Memory B cell (primary cell): ENCODE measurements at regions not wholly inside any gene's neighbourhood (a gene's known extent, or its start where the extent isn't known, plus 50 kb on each side); places are given as distances from the start of the nearest gene placed in this dataset.
A peak's percentile ranks its signal among the peaks of the same experiment; 100 is the strongest.

Source experiments
- ATAC-seq: fragments of 150-1000 bp; cut with Tn5 transposase; 2 replicates; pipeline ENCODE4 v1.10.0; 2021; ENCODE audit warnings: low read depth, mild to moderate bottlenecking, moderate library complexity
- DNase-seq, 2 donors: peaks; one replicate each; pipeline ENCODE4 v3.0.0; 2022; ENCODE audit warnings: low spot score in 2 of 2
- H3K27ac Mint-ChIP-seq: one replicate; pipeline ENCODE4 v1.8.0; 2022; ENCODE audit warnings: mild to moderate bottlenecking, moderate library complexity, mixed read lengths
- H3K27me3 Mint-ChIP-seq: one replicate; pipeline ENCODE4 v1.8.0; 2022; ENCODE audit warnings: mixed read lengths
- H3K36me3 Mint-ChIP-seq: one replicate; pipeline ENCODE4 v1.8.0; 2022; ENCODE audit warnings: mild to moderate bottlenecking, mixed read lengths
- H3K4me1 Mint-ChIP-seq: one replicate; pipeline ENCODE4 v1.8.0; 2022; ENCODE audit warnings: mixed read lengths
- H3K4me3 Mint-ChIP-seq: one replicate; pipeline ENCODE4 v1.8.0; 2022; ENCODE audit warnings: mild to moderate bottlenecking, moderate library complexity, mixed read lengths
- H3K9me3 Mint-ChIP-seq: one replicate; pipeline ENCODE4 v1.8.0; 2022; ENCODE audit warnings: mixed read lengths

- Mint-ChIP-seq H3K36me3 (no peaks in the 10 kb centered on the region), H3K4me3 (no peak overlapping the region), H3K9me3 (no peaks in the 10 kb centered on the region), H3K27me3 (peaks cover 2% of the 10 kb centered on the region), H3K4me1 (no peaks in the 10 kb centered on the region), H3K27ac (no peak overlapping the region)
- ATAC-seq (no peak), DNase-seq (no peak)
These were observed 234.1 kb upstream of the ATP10A start for GRCh38 chr15:26097216-26097615.

DNA sequence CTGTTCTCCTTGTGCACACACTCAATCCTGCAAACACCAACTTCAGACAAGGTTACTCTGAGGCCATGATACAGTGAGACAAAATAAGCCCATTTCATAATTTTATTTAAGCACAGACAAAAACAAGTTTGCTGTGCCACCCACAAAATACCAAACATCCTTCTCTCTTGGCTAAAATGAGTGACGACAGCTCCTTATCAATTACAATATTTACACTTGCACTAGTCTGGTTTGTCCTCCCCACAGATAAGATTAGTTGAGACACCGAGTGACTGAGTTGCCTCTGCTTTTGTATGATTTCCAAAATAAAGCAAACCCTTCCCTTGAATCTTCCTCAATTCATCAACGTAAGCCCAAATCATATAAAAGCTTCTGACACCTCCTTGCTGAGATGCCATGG lies 233.5 kb upstream of the ATP10A start:
- Mint-ChIP-seq H3K9me3 (no peaks in the 10 kb centered on the region), H3K27me3 (no peaks in the 10 kb centered on the region), H3K4me3 (no peak overlapping the region), H3K4me1 (no peaks in the 10 kb centered on the region), H3K36me3 (no peaks in the 10 kb centered on the region), H3K27ac (no peak overlapping the region)
- no peak for ATAC-seq
- DNase-seq: no peak

GRCh38 chr15:26095710-26096330 lies 232.7 kb upstream of the ATP10A start:
- Mint-ChIP-seq H3K4me3 (no peak overlapping the region), H3K9me3 (no peaks in the 10 kb centered on the region), H3K27me3 (no peaks in the 10 kb centered on the region), H3K4me1 (no peaks in the 10 kb centered on the region), H3K27ac (no peak overlapping the region), H3K36me3 (no peaks in the 10 kb centered on the region)
- DNase-seq: no peak
- ATAC-seq: no peak

DNA sequence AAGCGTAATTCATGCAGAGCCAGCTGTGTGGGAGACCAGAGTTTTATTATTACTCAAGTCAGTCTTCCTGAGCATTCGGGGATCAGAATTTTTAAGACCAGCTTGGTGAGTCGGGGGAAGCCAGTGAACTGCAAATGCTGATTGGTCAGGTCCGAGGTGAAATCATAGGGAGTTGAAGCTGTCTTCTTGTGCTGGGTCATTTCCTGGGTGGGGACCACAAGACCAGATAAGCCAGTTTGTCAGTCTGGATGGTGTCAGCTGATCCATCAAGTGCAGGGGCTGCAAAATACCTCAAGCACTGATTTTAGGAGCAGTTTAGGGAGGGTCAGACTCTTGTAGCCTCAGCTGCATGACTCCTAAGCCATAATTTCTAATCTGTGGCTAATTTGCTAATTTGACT lies 228.1 kb upstream of the ATP10A start:
- no peak for ATAC-seq
- no peaks in the 10 kb centered on the region for H3K4me1 Mint-ChIP-seq
- no peaks in the 10 kb centered on the region for H3K36me3 Mint-ChIP-seq
- H3K4me3 Mint-ChIP-seq: no peak overlapping the region
- no peaks in the 10 kb centered on the region for H3K9me3 Mint-ChIP-seq
- no peaks in the 10 kb centered on the region for H3K27me3 Mint-ChIP-seq
- DNase-seq: no peak
- H3K27ac Mint-ChIP-seq: no peak overlapping the region

DNA sequence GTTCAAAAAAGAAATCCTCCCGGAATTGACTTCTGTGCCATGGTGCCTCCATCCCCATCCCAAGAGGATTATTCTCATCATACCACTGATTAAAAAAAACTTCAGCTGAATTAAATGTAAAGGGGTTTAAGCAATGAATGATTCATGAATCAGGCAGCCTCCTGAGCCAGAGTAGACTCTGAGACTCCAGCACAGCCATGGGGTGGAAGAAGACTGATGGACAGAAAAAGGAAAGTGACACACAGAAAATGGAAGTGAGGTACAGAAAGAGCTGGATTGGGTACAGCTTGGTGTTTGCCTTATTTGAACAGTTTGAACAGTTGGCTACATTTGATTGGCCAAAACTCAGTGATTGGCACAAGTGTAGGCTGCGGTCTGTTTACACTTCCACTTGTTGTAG lies 224.8 kb upstream of the ATP10A start:
- Mint-ChIP-seq H3K36me3 (no peaks in the 10 kb centered on the region), H3K27ac (no peak overlapping the region), H3K27me3 (no peaks in the 10 kb centered on the region), H3K9me3 (no peaks in the 10 kb centered on the region), H3K4me3 (no peak overlapping the region), H3K4me1 (peaks cover 2% of the 10 kb centered on the region)
- no peak for ATAC-seq
- DNase-seq: no peak

GRCh38 chr15:26087395-26087794 lies 224.3 kb upstream of the ATP10A start:
- Mint-ChIP-seq H3K4me3 (no peak overlapping the region), H3K4me1 (peaks cover 4% of the 10 kb centered on the region), H3K27ac (no peak overlapping the region), H3K27me3 (no peaks in the 10 kb centered on the region), H3K36me3 (no peaks in the 10 kb centered on the region), H3K9me3 (no peaks in the 10 kb centered on the region)
- DNase-seq (no peak), ATAC-seq (no peak)

DNA sequence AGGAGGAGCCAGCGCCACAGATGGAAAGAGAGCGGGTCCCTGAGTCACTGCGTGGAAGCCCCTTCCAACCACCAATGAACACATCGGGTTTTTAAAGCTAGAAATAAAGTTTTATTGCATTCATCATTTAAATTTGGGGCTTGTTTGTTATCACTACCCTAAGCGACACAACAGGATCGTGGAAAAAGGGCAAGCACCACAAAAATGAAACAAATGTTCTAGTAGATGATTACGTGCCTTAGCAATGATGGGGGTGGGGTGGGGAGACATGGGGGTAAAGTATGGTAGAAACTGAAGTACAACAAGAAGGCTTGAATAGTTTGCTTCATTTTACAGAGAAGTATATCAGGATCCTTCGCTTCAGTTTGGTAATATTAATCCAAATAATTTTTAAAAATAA lies 221.6 kb upstream of the ATP10A start:
- ATAC-seq (no peak), DNase-seq (no peak)
- H3K9me3 Mint-ChIP-seq: no peaks in the 10 kb centered on the region

GRCh38 chr15:26083896-26084295 lies 220.8 kb upstream of the ATP10A start:
- Mint-ChIP-seq H3K4me1 (peaks cover 21% of the 10 kb centered on the region), H3K9me3 (no peaks in the 10 kb centered on the region), H3K27ac (no peak overlapping the region), H3K36me3 (no peaks in the 10 kb centered on the region), H3K4me3 (no peak overlapping the region), H3K27me3 (no peaks in the 10 kb centered on the region)
- ATAC-seq (no peak), DNase-seq (no peak)

More for the DNA sequence above, 221.6 kb upstream of the ATP10A start:
- Mint-ChIP-seq H3K27me3 (no peaks in the 10 kb centered on the region), H3K36me3 (no peaks in the 10 kb centered on the region), H3K27ac (no peak overlapping the region), H3K4me1 (peaks cover 17% of the 10 kb centered on the region), H3K4me3 (no peak overlapping the region)

- no peak for DNase-seq
- Mint-ChIP-seq H3K36me3 (no peaks in the 10 kb centered on the region), H3K4me3 (peak overlapping the region; percentile 76), H3K27me3 (no peaks in the 10 kb centered on the region), H3K9me3 (no peaks in the 10 kb centered on the region), H3K27ac (no peak overlapping the region), H3K4me1 (peaks cover 21% of the 10 kb centered on the region)
- ATAC-seq: no peak
These were observed 220.3 kb upstream of the ATP10A start for GRCh38 chr15:26083457-26083856.

- Mint-ChIP-seq H3K36me3 (no peaks in the 10 kb centered on the region), H3K27me3 (no peaks in the 10 kb centered on the region), H3K4me3 (peak overlapping the region; percentile 76), H3K27ac (peak overlapping the region; percentile 96), H3K9me3 (no peaks in the 10 kb centered on the region), H3K4me1 (peaks cover 27% of the 10 kb centered on the region)
- ATAC-seq: peak; percentile 93
- peak; percentile 78 to 85 for DNase-seq
These were observed 219.3 kb upstream of the ATP10A start for GRCh38 chr15:26082221-26083109.

- Mint-ChIP-seq H3K9me3 (no peaks in the 10 kb centered on the region), H3K36me3 (no peaks in the 10 kb centered on the region), H3K27ac (peak overlapping the region; percentile 96), H3K4me3 (peak overlapping the region; percentile 76), H3K4me1 (peaks cover 27% of the 10 kb centered on the region), H3K27me3 (no peaks in the 10 kb centered on the region)
- DNase-seq: no peak
- no peak for ATAC-seq
These were observed 218.7 kb upstream of the ATP10A start for GRCh38 chr15:26081758-26082220.

GRCh38 chr15:26075770-26076169 lies 212.6 kb upstream of the ATP10A start:
- Mint-ChIP-seq H3K36me3 (no peaks in the 10 kb centered on the region), H3K9me3 (no peaks in the 10 kb centered on the region), H3K27me3 (peaks cover 15% of the 10 kb centered on the region), H3K4me1 (peaks cover 13% of the 10 kb centered on the region), H3K27ac (no peak overlapping the region), H3K4me3 (no peak overlapping the region)
- no peak for ATAC-seq
- DNase-seq: no peak

DNA sequence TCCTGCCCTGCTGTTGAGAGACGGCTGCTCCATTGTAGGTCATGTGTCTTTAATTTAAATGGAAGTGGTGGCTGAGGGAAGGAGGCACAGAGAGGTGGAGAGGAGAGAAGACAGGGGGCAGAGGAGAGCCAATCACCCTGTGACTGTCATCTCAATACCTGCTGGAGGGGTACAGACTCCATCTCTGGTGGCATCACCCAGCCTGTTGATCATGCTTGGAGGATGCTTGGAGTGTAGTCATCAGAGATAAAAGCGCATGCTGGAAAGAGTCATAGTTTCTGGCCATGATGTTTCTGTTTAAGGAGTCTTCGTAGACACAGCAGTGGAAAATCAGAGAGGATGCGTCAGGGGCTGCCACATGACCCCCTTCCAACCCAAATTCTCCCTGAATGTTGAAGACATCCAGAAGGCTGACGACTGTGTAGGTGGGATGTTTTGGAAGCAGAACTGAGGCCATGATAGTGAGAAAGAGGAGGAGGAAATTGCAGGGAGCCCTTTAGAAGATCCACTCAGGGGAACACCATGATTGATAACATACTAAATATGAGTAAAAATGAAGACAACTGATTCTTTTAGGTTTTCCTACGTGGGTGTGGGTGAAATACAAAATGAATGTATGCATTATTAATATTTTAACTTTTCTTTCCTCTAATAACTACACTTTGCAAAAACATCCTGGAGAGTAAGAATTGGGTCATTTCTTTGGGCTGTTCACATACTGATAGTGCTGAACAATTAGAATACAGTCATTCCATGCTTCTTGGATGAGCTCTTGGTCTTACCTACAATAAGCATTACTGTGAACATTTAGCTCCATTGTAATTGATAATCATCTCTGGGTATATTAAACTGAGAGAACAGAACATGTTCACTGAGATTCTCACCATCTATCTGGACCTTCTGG lies 210.6 kb upstream of the ATP10A start:
- H3K4me3 Mint-ChIP-seq: no peak overlapping the region
- H3K4me1 Mint-ChIP-seq: peaks cover 6% of the 10 kb centered on the region
- H3K9me3 Mint-ChIP-seq: no peaks in the 10 kb centered on the region
- no peak overlapping the region for H3K27ac Mint-ChIP-seq
- peaks cover 18% of the 10 kb centered on the region for H3K27me3 Mint-ChIP-seq
- DNase-seq: no peak
- no peaks in the 10 kb centered on the region for H3K36me3 Mint-ChIP-seq
- no peak for ATAC-seq

GRCh38 chr15:26070095-26070532 lies 207.0 kb upstream of the ATP10A start:
- H3K27me3 Mint-ChIP-seq: peaks cover 18% of the 10 kb centered on the region

More at GRCh38 chr15:26070095-26070532, 207.0 kb upstream of the ATP10A start:
- Mint-ChIP-seq H3K4me3 (no peak overlapping the region), H3K36me3 (no peaks in the 10 kb centered on the region), H3K9me3 (no peaks in the 10 kb centered on the region), H3K4me1 (no peaks in the 10 kb centered on the region), H3K27ac (no peak overlapping the region)
- ATAC-seq: no peak
- no peak for DNase-seq
